KMS-11 (cell line): ENCODE measurements at regions not wholly inside any gene's neighbourhood (a gene's known extent, or its start where the extent isn't known, plus 50 kb on each side); places are given as distances from the start of the nearest gene placed in this dataset.

Experiments used
- H2AFZ ChIP-seq: fragments of 200-600 bp; sonication (generic); 2 replicates; pipeline ENCODE4 v1.6.1; 2016; ENCODE audit warnings: antibody characterized with exemption, mixed run types, low read depth
- H3K27ac ChIP-seq: fragments of 200-600 bp; sonication (generic); 2 replicates; pipeline ENCODE4 v1.6.1; 2016; ENCODE audit warnings: mild to moderate bottlenecking, mixed run types
- H3K27me3 ChIP-seq: fragments of 200-600 bp; sonication (generic); 2 replicates; pipeline ENCODE4 v1.6.1; 2017; ENCODE audit warnings: mild to moderate bottlenecking, low read depth, mixed run types, moderate library complexity; ENCODE audit not compliant: insufficient read depth
- H3K36me3 ChIP-seq: fragments of 200-600 bp; sonication (generic); 2 replicates; pipeline ENCODE4 v1.6.1; 2017; ENCODE audit warnings: mild to moderate bottlenecking, mixed run types; ENCODE audit not compliant: insufficient read depth
- H3K4me1 ChIP-seq: fragments of 200-600 bp; sonication (generic); 2 replicates; pipeline ENCODE4 v1.6.1; 2016; ENCODE audit warnings: mild to moderate bottlenecking, low read depth, mixed run types; ENCODE audit not compliant: poor library complexity, severe bottlenecking
- H3K4me2 ChIP-seq: fragments of 200-600 bp; sonication (generic); 2 replicates; pipeline ENCODE4 v1.7.0; 2016; ENCODE audit warnings: mild to moderate bottlenecking, mixed run types
- H3K4me3 ChIP-seq: fragments of 200-600 bp; sonication (generic); IDR thresholded peaks from 2 replicates; pipeline ENCODE4 v1.6.1; 2017; ENCODE audit warnings: low read depth, low read length, mixed read lengths; ENCODE audit not compliant: insufficient read depth
- H3K79me2 ChIP-seq: fragments of 200-600 bp; sonication (generic); 2 replicates; pipeline ENCODE4 v1.6.1; 2016; ENCODE audit warnings: low read depth, mixed run types; ENCODE audit not compliant: insufficient read depth
- H3K9ac ChIP-seq: fragments of 200-600 bp; sonication (generic); 2 replicates; pipeline ENCODE4 v1.6.1; 2016; ENCODE audit warnings: mild to moderate bottlenecking, mixed run types
- H4K20me1 ChIP-seq: fragments of 200-600 bp; sonication (generic); 2 replicates; pipeline ENCODE4 v1.6.1; 2016; ENCODE audit warnings: mild to moderate bottlenecking, mixed run types; ENCODE audit not compliant: insufficient read depth
- CTCF ChIP-seq: fragments of 200-600 bp; sonication (generic); conservative IDR thresholded peaks from 2 replicates; pipeline ENCODE4 v1.6.1; 2017; ENCODE audit warnings: low read depth, mild to moderate bottlenecking, antibody characterized with exemption, low read length, moderate library complexity, mixed read lengths

GRCh38 chr12:45102818-45103217, 51.9 kb upstream of the DBX2 start:
- Histone ChIP-seq H3K27ac (no peak overlapping the region), H3K4me1 (peaks cover 17% of the 10 kb centered on the region), H4K20me1 (no peaks in the 10 kb centered on the region), H3K4me3 (no peak overlapping the region), H3K27me3 (no peaks in the 10 kb centered on the region), H3K79me2 (no peaks in the 10 kb centered on the region), H2AFZ (no peak overlapping the region), H3K36me3 (no peaks in the 10 kb centered on the region), H3K4me2 (no peak overlapping the region), H3K9ac (no peak overlapping the region)
- no peak for TF ChIP-seq CTCF

GRCh38 chr12:45105996-45106395, 55.1 kb upstream of the DBX2 start:
- H3K4me1 ChIP-seq, result no peaks in the 10 kb centered on the region
- no peak overlapping the region for H3K9ac ChIP-seq
- H3K36me3 ChIP-seq, result no peaks in the 10 kb centered on the region; the same call in 1 of the 2 replicates
- no peaks in the 10 kb centered on the region for H4K20me1 ChIP-seq
- H3K27me3 ChIP-seq, result no peaks in the 10 kb centered on the region
- TF ChIP-seq CTCF, result no peak
- no peaks in the 10 kb centered on the region for H3K79me2 ChIP-seq
- H3K4me3 ChIP-seq, result no peak overlapping the region
- no peak overlapping the region for H3K27ac ChIP-seq
- H3K4me2 ChIP-seq, result no peak overlapping the region
- H2AFZ ChIP-seq, result no peak overlapping the region

GRCh38 chr12:45112306-45112705, 61.4 kb upstream of the DBX2 start:
- Histone ChIP-seq H4K20me1 (no peaks in the 10 kb centered on the region), H3K36me3 (no peaks in the 10 kb centered on the region; the same call in 1 of the 2 replicates), H3K4me1 (no peaks in the 10 kb centered on the region), H3K9ac (no peak overlapping the region), H3K27me3 (no peaks in the 10 kb centered on the region), H3K4me3 (no peak overlapping the region), H2AFZ (no peak overlapping the region), H3K27ac (no peak overlapping the region), H3K4me2 (no peak overlapping the region), H3K79me2 (no peaks in the 10 kb centered on the region)
- TF ChIP-seq CTCF, result no peak

GRCh38 chr12:45121224-45121623, 70.3 kb upstream of the DBX2 start:
- no peak overlapping the region for H2AFZ ChIP-seq
- no peak overlapping the region for H3K9ac ChIP-seq
- no peak overlapping the region for H3K27ac ChIP-seq
- H4K20me1 ChIP-seq, result no peaks in the 10 kb centered on the region
- no peaks in the 10 kb centered on the region for H3K27me3 ChIP-seq
- H3K4me2 ChIP-seq, result no peak overlapping the region
- TF ChIP-seq CTCF, result 0 out of 2 replicates have a peak, but pooled peaks have one; percentile 28
- H3K4me3 ChIP-seq, result no peak overlapping the region
- no peaks in the 10 kb centered on the region for H3K36me3 ChIP-seq
- H3K4me1 ChIP-seq, result no peaks in the 10 kb centered on the region
- H3K79me2 ChIP-seq, result no peaks in the 10 kb centered on the region
